WI38 (cell line): ENCODE measurements at regions not wholly inside any gene's neighbourhood (a gene's known extent, or its start where the extent isn't known, plus 50 kb on each side); places are given as distances from the start of the nearest gene placed in this dataset.

Experiments used
- H3K4me3 ChIP-seq: 2 replicates; pipeline ENCODE4 v1.5.1; 2011; ENCODE audit warnings: low read depth, mild to moderate bottlenecking, control low read depth, low read length
- CTCF ChIP-seq: IDR thresholded peaks from 2 replicates; pipeline ENCODE4 v1.5.1; 2012; ENCODE audit warnings: low read depth, mild to moderate bottlenecking, control low read depth, low read length

DNA sequence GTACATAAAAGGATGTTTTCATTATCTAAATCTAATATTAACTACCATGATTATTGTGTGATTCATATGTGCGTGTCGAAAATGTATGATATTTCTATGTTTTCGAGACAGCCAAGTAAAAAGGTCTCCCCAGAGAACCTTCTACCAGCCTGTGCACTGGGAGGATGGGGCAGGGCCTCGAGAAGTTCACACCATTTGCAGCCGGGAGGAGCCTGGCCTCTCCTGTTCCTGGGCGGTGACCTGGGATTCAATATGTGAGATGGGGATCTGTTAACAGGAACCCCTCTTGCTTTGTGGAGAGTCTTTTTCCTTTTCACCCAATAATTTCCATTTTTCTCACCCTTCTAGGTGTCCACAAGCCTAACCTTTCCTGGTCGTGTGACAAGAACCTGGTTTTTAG, 189.3 kb downstream of the IPO8 start:
- H3K4me3 ChIP-seq, result no peak overlapping the region
- no peak for TF ChIP-seq CTCF

DNA sequence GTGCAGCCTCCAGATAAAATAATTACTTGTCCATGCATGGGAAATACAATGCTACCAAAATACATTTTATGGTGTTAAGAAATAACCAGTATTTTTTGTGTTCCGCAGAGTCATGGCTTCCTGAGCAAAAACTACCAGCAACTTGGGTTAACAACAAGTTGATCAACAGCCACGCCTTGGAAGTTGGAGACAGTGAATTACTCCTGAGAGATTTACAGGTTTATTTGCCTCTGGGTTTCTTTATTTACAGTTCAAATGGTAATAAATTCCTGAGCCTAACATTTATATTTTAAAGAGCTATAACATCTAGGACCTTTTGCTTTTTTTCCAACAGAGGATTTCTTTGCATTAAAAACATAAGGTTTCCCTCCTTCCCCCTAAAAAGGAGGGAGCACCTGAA, 194.0 kb downstream of the IPO8 start:
- TF ChIP-seq CTCF, result no peak
- H3K4me3 ChIP-seq, result no peak overlapping the region

DNA sequence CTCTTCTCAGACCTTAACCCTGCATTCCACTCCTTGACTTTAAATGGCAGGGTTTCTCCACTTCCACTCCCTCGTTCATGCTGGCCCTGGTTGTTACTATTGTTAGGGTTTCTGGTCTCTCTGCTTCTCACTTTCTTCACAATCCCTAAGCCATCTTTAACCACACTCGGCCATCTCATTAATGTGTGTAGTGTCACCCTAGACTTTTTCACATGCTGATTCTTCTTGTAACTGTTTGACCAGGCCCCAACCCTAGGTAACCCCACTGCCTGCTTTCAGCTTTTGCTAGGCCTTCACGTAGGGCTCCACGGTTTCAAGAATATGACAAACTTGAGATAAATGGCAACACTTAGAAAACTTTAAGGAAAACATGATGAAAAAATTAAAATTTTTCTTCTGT, 195.1 kb downstream of the IPO8 start:
- TF ChIP-seq CTCF, result no peak
- H3K4me3 ChIP-seq, result no peak overlapping the region

GRCh38 chr12:30485230-30485890, 210.3 kb downstream of the IPO8 start:
- TF ChIP-seq CTCF, result no peak
- H3K4me3 ChIP-seq, result no peak overlapping the region

DNA sequence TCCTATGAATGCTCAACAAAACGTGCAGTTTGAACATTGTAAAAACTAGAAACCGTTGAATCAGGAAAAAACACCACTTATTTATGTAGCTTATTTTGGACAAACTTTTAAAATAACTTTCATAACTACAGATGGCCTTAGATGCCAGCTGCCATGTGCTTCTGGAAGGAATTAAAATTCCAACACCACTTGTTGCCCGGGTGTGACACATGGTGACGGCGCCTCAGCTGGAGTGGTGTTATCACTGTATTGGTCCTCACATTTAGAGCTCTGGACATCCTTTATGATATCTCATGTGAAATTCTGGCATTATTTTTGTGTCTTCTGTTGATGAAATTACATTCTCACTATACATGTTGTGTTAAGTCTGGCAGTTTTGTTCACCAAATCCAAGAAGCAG, 211.0 kb downstream of the IPO8 start:
- H3K4me3 ChIP-seq, result no peak overlapping the region
- no peak for TF ChIP-seq CTCF

GRCh38 chr12:30482650-30483049, 213.0 kb downstream of the IPO8 start:
- no peak for TF ChIP-seq CTCF
- H3K4me3 ChIP-seq, result no peak overlapping the region

DNA sequence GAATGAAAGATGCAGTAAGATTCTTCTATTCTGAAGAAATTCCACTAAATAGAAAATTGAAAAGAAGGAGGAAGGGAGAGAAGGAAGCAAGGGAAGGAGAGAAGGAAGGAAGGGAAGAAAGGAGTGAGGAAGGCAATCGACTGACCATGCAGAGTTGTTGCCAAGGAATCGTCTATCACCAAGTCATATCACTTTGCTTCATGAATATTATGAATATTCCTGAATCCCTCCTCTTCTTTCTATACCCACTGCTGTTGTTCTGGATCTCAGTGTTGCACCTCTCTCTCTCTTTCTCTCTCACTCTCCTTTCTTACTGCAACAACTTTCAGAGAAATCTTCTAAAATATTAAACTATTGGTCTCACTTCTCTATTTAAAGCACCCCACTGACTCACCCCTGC, 222.4 kb downstream of the IPO8 start:
- no peak for TF ChIP-seq CTCF
- no peak overlapping the region for H3K4me3 ChIP-seq
